A673 (cell line): ENCODE measurements at regions not wholly inside any gene's neighbourhood (a gene's known extent, or its start where the extent isn't known, plus 50 kb on each side); places are given as distances from the start of the nearest gene placed in this dataset.

Experiments
- BruUV-seq: library from RNA; stranded (reverse); fragments of 400-500 nt; replicated peaks from 2 replicates; lab custom pipeline; 2021; lab: Mats Ljungman, UMichigan
- CTCF ChIA-PET: fragments of 300-600 bp; sonication (Branson Sonifier 250); formaldehyde crosslinking; loops from one replicate; lab custom pipeline; 2022; ENCODE audit warnings: antibody characterized with exemption; lab: Charles Lee
- POLR2A ChIA-PET: fragments of 300-600 bp; sonication (Branson Sonifier 250); formaldehyde crosslinking; loops from one replicate; lab custom pipeline; 2022; ENCODE audit warnings: antibody characterized with exemption; ENCODE audit not compliant: low non-redundant PET; lab: Charles Lee
- DNase-seq: peaks from one replicate; pipeline ENCODE4 v3.0.0-alpha.2; 2015; ENCODE audit warnings: low spot score
- H3K27ac ChIP-seq: fragments of 200-600 bp; sonication (generic); 2 replicates; pipeline ENCODE4 v1.5.1; 2016; ENCODE audit warnings: mixed run types, low read depth, mild to moderate bottlenecking, mixed read lengths, antibody characterized with exemption, low read length; ENCODE audit not compliant: poor library complexity, severe bottlenecking
- H3K27me3 ChIP-seq: fragments of 200-600 bp; sonication (generic); replicated peaks from 2 replicates; pipeline ENCODE4 v1.6.1; 2017; ENCODE audit warnings: mixed run types, low read depth, mild to moderate bottlenecking, mixed read lengths, antibody characterized with exemption, low read length; ENCODE audit not compliant: insufficient read depth, poor library complexity
- H3K36me3 ChIP-seq: fragments of 200-600 bp; sonication (generic); 2 replicates; pipeline ENCODE4 v1.6.1; 2016; ENCODE audit warnings: mixed run types, mild to moderate bottlenecking, mixed read lengths, antibody characterized with exemption, low read length; ENCODE audit not compliant: insufficient read depth, poor library complexity, severe bottlenecking
- H3K4me1 ChIP-seq: fragments of 200-600 bp; sonication (generic); 2 replicates; pipeline ENCODE4 v1.6.1; 2017; ENCODE audit warnings: mixed run types, mild to moderate bottlenecking, mixed read lengths, antibody characterized with exemption, low read length; ENCODE audit not compliant: insufficient read depth, poor library complexity, severe bottlenecking
- H3K4me3 ChIP-seq: fragments of 200-600 bp; sonication (generic); 2 replicates; pipeline ENCODE4 v1.5.1; 2016; ENCODE audit warnings: low read depth, mixed run types, mild to moderate bottlenecking, mixed read lengths, low read length; ENCODE audit not compliant: poor library complexity, severe bottlenecking
- H3K9me3 ChIP-seq: fragments of 200-600 bp; sonication (generic); 2 replicates; pipeline ENCODE4 v1.6.1; 2016; ENCODE audit warnings: mixed run types, low read depth, mild to moderate bottlenecking, mixed read lengths, antibody characterized with exemption, low read length; ENCODE audit not compliant: poor library complexity, severe bottlenecking
- CTCF ChIP-seq: fragments of 300-800, 200-600 bp; sonication (generic); conservative IDR thresholded peaks from 2 replicates; pipeline ENCODE4 v1.5.1; 2017; ENCODE audit warnings: low read depth, mild to moderate bottlenecking, antibody characterized with exemption, low read length, moderate library complexity, mixed read lengths
- EZH2 ChIP-seq: fragments of 200-600 bp; sonication (generic); IDR thresholded peaks from 2 replicates; pipeline ENCODE4 v1.6.1; 2017; ENCODE audit warnings: borderline replicate concordance, low read depth, mild to moderate bottlenecking, mixed read lengths, antibody characterized with exemption, low read length; ENCODE audit not compliant: poor library complexity, severe bottlenecking
- intact Hi-C: fragments of 100-400 bp; cut with micrococcal nuclease; formaldehyde crosslinking; loops from one replicate; pipeline ENCODE4 v1.10.0; 2022; ENCODE audit not compliant: unreplicated experiment

GRCh38 chrX:122565952-122566351 is 618.1 kb upstream of the GRIA3 start:
- DNase-seq: no peak
- no TSS peak for BruUV-seq
- CTCF ChIA-PET: no interaction called here
- POLR2A ChIA-PET: no interaction called here
- Histone ChIP-seq H3K27me3 (no peaks in the 10 kb centered on the region), H3K4me3 (no peak overlapping the region), H3K36me3 (no peaks in the 10 kb centered on the region), H3K27ac (no peak overlapping the region), H3K4me1 (no peaks in the 10 kb centered on the region), H3K9me3 (no peaks in the 10 kb centered on the region)
- TF ChIP-seq CTCF (no peak), EZH2 (no peak)
- intact Hi-C loops: no loop called here

GRCh38 chrX:122566401-122566800 is 617.7 kb upstream of the GRIA3 start:
- Histone ChIP-seq H3K4me3 (no peak overlapping the region), H3K27me3 (no peaks in the 10 kb centered on the region), H3K4me1 (no peaks in the 10 kb centered on the region), H3K36me3 (no peaks in the 10 kb centered on the region), H3K27ac (no peak overlapping the region), H3K9me3 (no peaks in the 10 kb centered on the region)
- DNase-seq: no peak
- BruUV-seq: no TSS peak
- TF ChIP-seq CTCF (no peak), EZH2 (no peak)
- ChIA-PET POLR2A (no interaction called here), CTCF (no interaction called here)
- intact Hi-C loops: no loop called here

GRCh38 chrX:122567911-122568310 is 616.2 kb upstream of the GRIA3 start:
- no peak overlapping the region for H3K27ac ChIP-seq
- CTCF ChIA-PET: no interaction called here

More at GRCh38 chrX:122567911-122568310, 616.2 kb upstream of the GRIA3 start:
- H3K27me3 ChIP-seq: no peaks in the 10 kb centered on the region
- H3K4me3 ChIP-seq: no peak overlapping the region
- intact Hi-C loops: no loop called here
- no TSS peak for BruUV-seq
- TF ChIP-seq CTCF (no peak), EZH2 (no peak)
- DNase-seq: no peak
- H3K36me3 ChIP-seq: no peaks in the 10 kb centered on the region
- POLR2A ChIA-PET: no interaction called here
- H3K4me1 ChIP-seq: no peaks in the 10 kb centered on the region
- no peaks in the 10 kb centered on the region for H3K9me3 ChIP-seq
